HK-2 (cell line): ENCODE measurements at regions not wholly inside any gene's neighbourhood (a gene's known extent, or its start where the extent isn't known, plus 50 kb on each side); places are given as distances from the start of the nearest gene placed in this dataset.

Experiments used
- DNase-seq: peaks from one replicate; pipeline ENCODE4 v3.0.0-alpha.2; 2018; ENCODE audit not compliant: unreplicated experiment

GRCh38 chr5:97591781-97592180, 408.7 kb upstream of the RIOK2 start:
- no peak for DNase-seq

- no peak for DNase-seq
Measured at GRCh38 chr5:97600486-97600885, 417.4 kb upstream of the RIOK2 start.

GRCh38 chr5:97601651-97602050, 418.6 kb upstream of the RIOK2 start:
- DNase-seq, result no peak

- DNase-seq, result no peak
Measured at GRCh38 chr5:97606531-97606930, 423.5 kb upstream of the RIOK2 start.

- DNase-seq, result no peak
Measured at GRCh38 chr5:97608501-97608900, 425.5 kb upstream of the RIOK2 start.

GRCh38 chr5:97618721-97619120, 435.7 kb upstream of the RIOK2 start:
- no peak for DNase-seq

- no peak for DNase-seq
Measured at GRCh38 chr5:97623441-97623840, 440.4 kb upstream of the RIOK2 start.

GRCh38 chr5:97624886-97625285, 441.8 kb upstream of the RIOK2 start:
- DNase-seq, result no peak

GRCh38 chr5:97627272-97627671, 444.2 kb upstream of the RIOK2 start:
- no peak for DNase-seq

GRCh38 chr5:97628031-97628430, 445.0 kb upstream of the RIOK2 start:
- no peak for DNase-seq

GRCh38 chr5:97628807-97629206, 445.8 kb upstream of the RIOK2 start:
- no peak for DNase-seq

- DNase-seq, result no peak
Measured at GRCh38 chr5:97629276-97629675, 446.2 kb upstream of the RIOK2 start.

- DNase-seq, result no peak
Measured at GRCh38 chr5:97635553-97635952, 452.5 kb upstream of the RIOK2 start.

- DNase-seq, result no peak
Measured at GRCh38 chr5:97636766-97637165, 453.7 kb upstream of the RIOK2 start.

- no peak for DNase-seq
Measured at GRCh38 chr5:97641081-97641480, 458.0 kb upstream of the RIOK2 start.

- DNase-seq, result no peak
Measured at GRCh38 chr5:97644206-97644605, 461.2 kb upstream of the RIOK2 start.

GRCh38 chr5:97644896-97645295, 461.8 kb upstream of the RIOK2 start:
- DNase-seq, result no peak

- DNase-seq, result no peak
Measured at GRCh38 chr5:97657239-97657638, 474.2 kb upstream of the RIOK2 start.

- DNase-seq, result no peak
Measured at GRCh38 chr5:97658116-97658900, 475.3 kb upstream of the RIOK2 start.

- DNase-seq, result no peak
Measured at GRCh38 chr5:97666783-97667182, 483.7 kb upstream of the RIOK2 start.

GRCh38 chr5:97670447-97670846, 487.4 kb upstream of the RIOK2 start:
- DNase-seq, result no peak

GRCh38 chr5:97676608-97677007, 493.6 kb upstream of the RIOK2 start:
- DNase-seq, result no peak

- DNase-seq, result no peak
Measured at GRCh38 chr5:97694091-97694490, 511.0 kb upstream of the RIOK2 start.

- no peak for DNase-seq
Measured at GRCh38 chr5:97714424-97714823, 531.4 kb upstream of the RIOK2 start.
